ENCODE measurements at regions not wholly inside any gene's neighbourhood (a gene's known extent, or its start where the extent isn't known, plus 50 kb on each side); places are given as distances from the start of the nearest gene placed in this dataset.

- TF ChIP-seq CTCF (IDR thresholded peaks at IDR 0.05; ENCODE audit: borderline replicate concordance, extremely low read depth, low read length, poor library complexity, severe bottlenecking) (no peak), EZH2 (IDR thresholded peaks at IDR 0.05; ENCODE audit: borderline replicate concordance, low read depth, low read length, severe bottlenecking) (no peak)
These were observed 282.9 kb downstream of the CCER1 start for GRCh38 chr12:90672081-90672480.
